AG09309 (cell line): ENCODE measurements at regions not wholly inside any gene's neighbourhood (a gene's known extent, or its start where the extent isn't known, plus 50 kb on each side); places are given as distances from the start of the nearest gene placed in this dataset.

Source experiments
- DNase-seq: peaks from one replicate; pipeline ENCODE4 v3.0.0-alpha.2; 2010; ENCODE audit warnings: low read depth
- H3K4me3 ChIP-seq: 2 replicates; pipeline ENCODE4 v1.5.1; 2011; ENCODE audit warnings: mild to moderate bottlenecking, low read depth, low read length, moderate library complexity; ENCODE audit not compliant: control insufficient read depth
- CTCF ChIP-seq: IDR thresholded peaks from 2 replicates; pipeline ENCODE4 v1.5.1; 2011; ENCODE audit warnings: mild to moderate bottlenecking, low read depth, low read length, inconsistent platforms; ENCODE audit not compliant: insufficient read depth, control insufficient read depth; ENCODE audit errors: missing control alignments

DNA sequence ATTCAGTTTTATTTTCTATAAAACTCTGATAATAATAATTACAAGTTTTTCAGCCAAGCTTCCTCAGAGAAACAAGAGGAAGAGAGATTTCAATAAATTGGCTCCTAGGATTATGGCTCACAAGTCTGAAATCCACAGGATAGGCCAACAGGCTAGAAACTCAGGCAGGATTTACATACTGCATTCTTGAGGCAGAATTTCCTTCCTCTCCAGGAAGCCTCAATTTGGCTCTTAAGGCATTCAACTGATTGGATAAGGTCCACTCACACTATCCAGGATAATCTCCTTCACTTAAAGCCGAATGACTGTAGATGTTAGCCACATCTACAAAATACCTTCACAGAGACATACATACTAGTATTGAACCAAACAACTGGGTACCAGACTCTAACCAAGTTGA is 120.3 kb upstream of the FAT3 start:
- no peak overlapping the region for H3K4me3 ChIP-seq
- TF ChIP-seq CTCF: no peak
- no peak for DNase-seq

- TF ChIP-seq CTCF: no peak
- H3K4me3 ChIP-seq: no peak overlapping the region
- no peak for DNase-seq
These were observed 122.7 kb upstream of the FAT3 start for GRCh38 chr11:92101920-92102319.

DNA sequence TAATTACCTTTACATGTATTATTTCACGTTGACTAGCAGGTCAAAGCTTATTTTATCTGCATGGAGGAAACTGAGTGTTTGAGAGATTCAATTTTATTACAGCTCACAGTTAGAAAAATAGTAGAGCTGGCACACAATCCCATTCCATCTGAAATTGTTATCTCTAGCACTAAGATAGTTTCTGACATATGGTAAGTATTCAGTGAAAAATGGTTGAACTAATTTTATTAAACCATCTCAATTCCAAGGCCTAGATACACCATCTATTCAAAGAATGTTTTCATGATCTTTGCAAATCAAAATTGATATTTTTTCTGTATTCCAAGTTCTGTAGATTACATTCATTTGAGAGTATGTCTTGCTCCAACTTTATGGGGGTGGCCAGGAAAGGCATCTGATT is 125.4 kb upstream of the FAT3 start:
- no peak for TF ChIP-seq CTCF
- DNase-seq: no peak
- H3K4me3 ChIP-seq: no peak overlapping the region

DNA sequence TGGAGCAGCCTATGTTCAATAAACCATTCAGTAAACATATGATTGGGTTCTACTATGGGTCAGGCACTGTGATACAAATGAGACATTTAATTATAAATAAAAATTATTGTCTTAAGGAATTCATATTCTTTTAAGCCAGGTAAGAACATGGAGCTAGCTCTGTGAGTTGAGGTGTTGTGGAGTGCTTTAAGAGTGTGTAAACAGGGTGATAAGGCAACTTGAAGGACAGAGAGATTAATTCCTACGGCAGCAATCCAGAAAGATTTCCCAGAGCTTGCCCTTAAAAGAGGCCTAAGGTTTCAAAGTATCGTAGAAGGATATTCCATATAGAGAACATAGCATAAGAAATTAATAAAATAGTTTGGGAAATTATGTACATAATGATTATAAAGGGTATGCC is 126.4 kb upstream of the FAT3 start:
- DNase-seq: no peak
- no peak overlapping the region for H3K4me3 ChIP-seq
- no peak for TF ChIP-seq CTCF

GRCh38 chr11:92087725-92088537 is 136.7 kb upstream of the FAT3 start:
- no peak for TF ChIP-seq CTCF
- H3K4me3 ChIP-seq: no peak overlapping the region
- DNase-seq: no peak

GRCh38 chr11:92083123-92083522 is 141.5 kb upstream of the FAT3 start:
- TF ChIP-seq CTCF: no peak
- DNase-seq: no peak
- no peak overlapping the region for H3K4me3 ChIP-seq
